LNCaP clone FGC (cell line): ENCODE measurements at regions not wholly inside any gene's neighbourhood (a gene's known extent, or its start where the extent isn't known, plus 50 kb on each side); places are given as distances from the start of the nearest gene placed in this dataset.

Experiments
- DNase-seq: peaks from one replicate; pipeline ENCODE4 v3.0.0-alpha.2; 2011; ENCODE audit warnings: low read depth
- H3K4me3 ChIP-seq: 2 replicates; pipeline ENCODE4 v1.5.1; 2011; ENCODE audit warnings: mild to moderate bottlenecking, low read depth, low read length, control low read depth
- TF ChIP-seq, protein P1 (sequence below): IDR thresholded peaks from 2 replicates; pipeline ENCODE4 v1.5.1; 2012; ENCODE audit warnings: mild to moderate bottlenecking; ENCODE audit not compliant: control insufficient read depth, insufficient read depth; ENCODE audit errors: extremely low read depth

DNA sequence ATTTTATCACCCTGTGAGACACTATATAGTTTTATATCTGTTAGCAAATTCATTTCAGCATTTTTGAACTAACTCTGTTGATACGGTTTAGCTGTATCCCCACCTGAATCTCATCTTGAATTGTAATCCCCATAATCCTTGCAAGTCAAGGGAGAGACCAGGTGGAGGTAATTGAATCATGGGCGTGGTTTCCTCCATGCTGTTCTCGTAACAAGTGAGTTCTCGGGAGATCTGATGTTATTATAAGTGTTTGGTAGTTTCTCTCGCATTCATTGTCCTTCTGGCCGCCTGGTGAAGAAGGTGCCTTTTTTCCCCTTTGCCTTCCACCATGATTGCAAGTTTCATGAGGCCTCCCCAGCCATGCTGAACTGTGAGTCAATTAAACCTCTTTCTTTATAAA lies 53.2 kb upstream of the TMC3 start:
- no peak overlapping the region for H3K4me3 ChIP-seq

DNA sequence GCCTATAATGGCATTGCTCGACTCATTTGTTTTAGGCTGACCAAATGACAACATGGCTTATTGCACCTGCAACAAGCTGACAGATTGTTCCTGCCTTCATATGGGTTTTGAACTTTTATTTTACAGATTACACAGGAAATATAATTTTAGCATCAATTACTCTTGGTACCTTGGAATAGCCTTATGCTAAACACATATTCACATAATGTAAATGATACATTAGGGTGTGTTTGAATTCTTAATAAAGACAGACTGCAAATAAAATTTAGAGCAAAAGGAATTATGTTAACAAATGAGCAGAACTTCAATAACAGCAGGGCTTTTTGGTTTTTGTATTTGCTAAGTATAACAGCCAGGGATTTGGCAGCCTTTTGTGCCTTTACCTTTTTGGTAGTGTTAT lies 51.9 kb upstream of the TMC3 start:
- no peak overlapping the region for H3K4me3 ChIP-seq
- TF ChIP-seq, protein P1, sequence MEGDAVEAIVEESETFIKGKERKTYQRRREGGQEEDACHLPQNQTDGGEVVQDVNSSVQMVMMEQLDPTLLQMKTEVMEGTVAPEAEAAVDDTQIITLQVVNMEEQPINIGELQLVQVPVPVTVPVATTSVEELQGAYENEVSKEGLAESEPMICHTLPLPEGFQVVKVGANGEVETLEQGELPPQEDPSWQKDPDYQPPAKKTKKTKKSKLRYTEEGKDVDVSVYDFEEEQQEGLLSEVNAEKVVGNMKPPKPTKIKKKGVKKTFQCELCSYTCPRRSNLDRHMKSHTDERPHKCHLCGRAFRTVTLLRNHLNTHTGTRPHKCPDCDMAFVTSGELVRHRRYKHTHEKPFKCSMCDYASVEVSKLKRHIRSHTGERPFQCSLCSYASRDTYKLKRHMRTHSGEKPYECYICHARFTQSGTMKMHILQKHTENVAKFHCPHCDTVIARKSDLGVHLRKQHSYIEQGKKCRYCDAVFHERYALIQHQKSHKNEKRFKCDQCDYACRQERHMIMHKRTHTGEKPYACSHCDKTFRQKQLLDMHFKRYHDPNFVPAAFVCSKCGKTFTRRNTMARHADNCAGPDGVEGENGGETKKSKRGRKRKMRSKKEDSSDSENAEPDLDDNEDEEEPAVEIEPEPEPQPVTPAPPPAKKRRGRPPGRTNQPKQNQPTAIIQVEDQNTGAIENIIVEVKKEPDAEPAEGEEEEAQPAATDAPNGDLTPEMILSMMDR: no peak
- DNase-seq: no peak

More for the DNA sequence above, 53.2 kb upstream of the TMC3 start:
- no peak for DNase-seq
- TF ChIP-seq, protein P1: no peak
